Fibroblast of mammary gland (primary cell): ENCODE measurements at regions not wholly inside any gene's neighbourhood (a gene's known extent, or its start where the extent isn't known, plus 50 kb on each side); places are given as distances from the start of the nearest gene placed in this dataset.
"Not testable (repeated sequence)": the region's sequence is repeated elsewhere in the genome, so short reads cannot be mapped to it uniquely, and the experiment has no call there.

ENCODE experiments used
- DNase-seq: peaks from one replicate; pipeline ENCODE4 v3.0.0-alpha.2; 2010; ENCODE audit warnings: low read depth
- H3K4me3 ChIP-seq: 2 replicates; pipeline ENCODE4 v1.5.1; 2011; ENCODE audit warnings: low read depth, mild to moderate bottlenecking, low read length, moderate library complexity; ENCODE audit not compliant: control insufficient read depth
- CTCF ChIP-seq: conservative IDR thresholded peaks from 2 replicates; pipeline ENCODE4 v1.5.1; 2011; ENCODE audit warnings: low read depth, low read length, inconsistent platforms; ENCODE audit not compliant: control insufficient read depth, insufficient read depth

- no peak overlapping the region for H3K4me3 ChIP-seq
- TF ChIP-seq CTCF, result no peak
- no peak for DNase-seq
These were observed 389.7 kb downstream of the RAP2B start for GRCh38 chr3:153551536-153552285.

GRCh38 chr3:153552887-153553604 is 391.0 kb downstream of the RAP2B start:
- no peak for DNase-seq
- TF ChIP-seq CTCF, result no peak

GRCh38 chr3:153553605-153553945 is 391.5 kb downstream of the RAP2B start:
- no peak for TF ChIP-seq CTCF
- DNase-seq, result no peak
- no peak overlapping the region for H3K4me3 ChIP-seq

More at GRCh38 chr3:153552887-153553604, 391.0 kb downstream of the RAP2B start:
- no peak overlapping the region for H3K4me3 ChIP-seq

- DNase-seq, result no peak
- TF ChIP-seq CTCF, result no peak
- H3K4me3 ChIP-seq, result no peak overlapping the region
These were observed 393.9 kb downstream of the RAP2B start for GRCh38 chr3:153555919-153556318.

- not testable (repeated sequence) for DNase-seq, H3K4me3 ChIP-seq
These were observed 397.3 kb downstream of the RAP2B start for GRCh38 chr3:153559366-153559765.

- TF ChIP-seq CTCF, result no peak
- DNase-seq, result no peak
- H3K4me3 ChIP-seq, result no peak overlapping the region
These were observed 405.0 kb downstream of the RAP2B start for GRCh38 chr3:153567011-153567410.

GRCh38 chr3:153567556-153567955 is 405.5 kb downstream of the RAP2B start:
- no peak for DNase-seq
- no peak for TF ChIP-seq CTCF
- no peak overlapping the region for H3K4me3 ChIP-seq

- not testable (repeated sequence) for DNase-seq
These were observed 408.5 kb downstream of the RAP2B start for GRCh38 chr3:153570481-153570880.

More at GRCh38 chr3:153570481-153570880, 408.5 kb downstream of the RAP2B start:
- not testable (repeated sequence) for H3K4me3 ChIP-seq
